ENCODE measurements at regions not wholly inside any gene's neighbourhood (a gene's known extent, or its start where the extent isn't known, plus 50 kb on each side); places are given as distances from the start of the nearest gene placed in this dataset.

GRCh38 chr1:73821520-73821919 is 376.5 kb downstream of the LRRIQ3 start:
- POLR2A ChIA-PET = no interaction called here
- no peak for TF ChIP-seq CTCF (IDR thresholded peaks at IDR 0.05; ENCODE audit: low read depth, low read length)
- DNase-seq (ENCODE audit: low read depth, low spot score) = no peak
- Histone ChIP-seq H3K27me3 (ENCODE audit: control insufficient read depth, insufficient read depth, low read length) (no peaks in the 10 kb centered on the region), H3K27ac (ENCODE audit: low read depth, low read length) (no peak overlapping the region), H3K9me3 (ENCODE audit: control insufficient read depth, insufficient read depth, low read length) (no peaks in the 10 kb centered on the region; the same call in 1 of the 2 replicates), H3K4me3 (ENCODE audit: low read depth, low read length) (no peak overlapping the region)
- CTCF ChIA-PET = no interaction called here

GRCh38 chr1:73820843-73821242 is 377.1 kb downstream of the LRRIQ3 start:
- POLR2A ChIA-PET = no interaction called here
- H3K9me3 ChIP-seq (ENCODE audit: control insufficient read depth, insufficient read depth, low read length) = no peaks in the 10 kb centered on the region; the same call in 1 of the 2 replicates
- TF ChIP-seq CTCF (IDR thresholded peaks at IDR 0.05; ENCODE audit: low read depth, low read length) = no peak
- no peak overlapping the region for H3K27ac ChIP-seq (ENCODE audit: low read depth, low read length)
- H3K27me3 ChIP-seq (ENCODE audit: control insufficient read depth, insufficient read depth, low read length) = no peaks in the 10 kb centered on the region
- no peak for DNase-seq (ENCODE audit: low read depth, low spot score)
- CTCF ChIA-PET = no interaction called here
- no peak overlapping the region for H3K4me3 ChIP-seq (ENCODE audit: low read depth, low read length)

GRCh38 chr1:73813716-73814115 is 384.3 kb downstream of the LRRIQ3 start:
- no peak for TF ChIP-seq CTCF (IDR thresholded peaks at IDR 0.05; ENCODE audit: low read depth, low read length)
- Histone ChIP-seq H3K27ac (ENCODE audit: low read depth, low read length) (no peak overlapping the region), H3K4me3 (ENCODE audit: low read depth, low read length) (no peak overlapping the region), H3K27me3 (ENCODE audit: control insufficient read depth, insufficient read depth, low read length) (no peaks in the 10 kb centered on the region), H3K9me3 (ENCODE audit: control insufficient read depth, insufficient read depth, low read length) (no peaks in the 10 kb centered on the region; the same call in 1 of the 2 replicates)
- ChIA-PET CTCF (no interaction called here), POLR2A (no interaction called here)
- DNase-seq (ENCODE audit: low read depth, low spot score) = no peak

- ChIA-PET CTCF (no interaction called here), POLR2A (no interaction called here)
- no peak for TF ChIP-seq CTCF (IDR thresholded peaks at IDR 0.05; ENCODE audit: low read depth, low read length)
- Histone ChIP-seq H3K27ac (ENCODE audit: low read depth, low read length) (no peak overlapping the region), H3K9me3 (ENCODE audit: control insufficient read depth, insufficient read depth, low read length) (no peaks in the 10 kb centered on the region; the same call in 1 of the 2 replicates), H3K27me3 (ENCODE audit: control insufficient read depth, insufficient read depth, low read length) (no peaks in the 10 kb centered on the region), H3K4me3 (ENCODE audit: low read depth, low read length) (no peak overlapping the region)
- DNase-seq (ENCODE audit: low read depth, low spot score) = no peak
These were observed 384.7 kb downstream of the LRRIQ3 start for GRCh38 chr1:73813236-73813635.

GRCh38 chr1:73811798-73812197 is 386.2 kb downstream of the LRRIQ3 start:
- no peak for DNase-seq (ENCODE audit: low read depth, low spot score)
- CTCF ChIA-PET = no interaction called here
- Histone ChIP-seq H3K27me3 (ENCODE audit: control insufficient read depth, insufficient read depth, low read length) (no peaks in the 10 kb centered on the region), H3K4me3 (ENCODE audit: low read depth, low read length) (no peak overlapping the region), H3K9me3 (ENCODE audit: control insufficient read depth, insufficient read depth, low read length) (no peaks in the 10 kb centered on the region), H3K27ac (ENCODE audit: low read depth, low read length) (no peak overlapping the region)
- no peak for TF ChIP-seq CTCF (IDR thresholded peaks at IDR 0.05; ENCODE audit: low read depth, low read length)
- POLR2A ChIA-PET = no interaction called here
